AG04449 (cell line): ENCODE measurements at regions not wholly inside any gene's neighbourhood (a gene's known extent, or its start where the extent isn't known, plus 50 kb on each side); places are given as distances from the start of the nearest gene placed in this dataset.
"Not testable (repeated sequence)": the region's sequence is repeated elsewhere in the genome, so short reads cannot be mapped to it uniquely, and the experiment has no call there.

Experiments
- CTCF ChIA-PET: fragments of 350-600 bp; formaldehyde crosslinking; extraction: SDS; loops from one replicate; lab custom pipeline; 2021; ENCODE audit warnings: antibody characterized with exemption; lab: Yijun Ruan, JAX
- POLR2A ChIA-PET: fragments of 400-600, 350-600 bp; formaldehyde crosslinking; extraction: SDS; loops from one replicate; lab custom pipeline; 2020; ENCODE audit warnings: antibody characterized with exemption, inconsistent platforms; lab: Yijun Ruan, JAX
- DNase-seq: peaks from one replicate; pipeline ENCODE4 v3.0.0-alpha.2; 2010; ENCODE audit warnings: low read depth, low spot score
- H3K4me3 ChIP-seq: 2 replicates; pipeline ENCODE4 v1.5.1; 2011; ENCODE audit warnings: low read depth, mild to moderate bottlenecking, control low read depth, low read length
- TF ChIP-seq, protein P1 (sequence below): IDR thresholded peaks from one replicate; pipeline ENCODE4 v1.5.1; 2011; ENCODE audit warnings: mild to moderate bottlenecking, moderate library complexity, low read length, control low read depth, inconsistent platforms; ENCODE audit not compliant: insufficient read depth; ENCODE audit errors: missing control alignments

DNA sequence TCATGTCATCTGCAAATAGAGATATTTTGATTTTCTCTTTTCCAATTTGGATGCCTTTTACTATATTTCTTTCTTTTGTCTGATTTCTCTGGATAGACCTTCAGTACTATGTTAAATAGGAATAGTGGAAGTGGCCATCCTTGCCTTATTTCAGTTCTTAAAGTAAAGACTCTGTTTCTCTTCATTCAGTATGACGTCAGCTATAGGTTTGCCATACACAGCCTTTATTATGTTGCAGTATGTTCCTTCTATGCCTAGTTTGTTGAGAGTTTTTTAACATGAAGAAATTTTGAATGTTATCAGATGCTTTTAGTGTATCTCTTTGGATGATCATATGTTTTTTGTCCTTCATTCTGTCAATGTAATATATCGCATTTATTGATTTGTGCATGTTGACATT, 566.7 kb upstream of the ROBO1 start:
- ChIA-PET CTCF (no interaction called here), POLR2A (no interaction called here)
- TF ChIP-seq, protein P1, sequence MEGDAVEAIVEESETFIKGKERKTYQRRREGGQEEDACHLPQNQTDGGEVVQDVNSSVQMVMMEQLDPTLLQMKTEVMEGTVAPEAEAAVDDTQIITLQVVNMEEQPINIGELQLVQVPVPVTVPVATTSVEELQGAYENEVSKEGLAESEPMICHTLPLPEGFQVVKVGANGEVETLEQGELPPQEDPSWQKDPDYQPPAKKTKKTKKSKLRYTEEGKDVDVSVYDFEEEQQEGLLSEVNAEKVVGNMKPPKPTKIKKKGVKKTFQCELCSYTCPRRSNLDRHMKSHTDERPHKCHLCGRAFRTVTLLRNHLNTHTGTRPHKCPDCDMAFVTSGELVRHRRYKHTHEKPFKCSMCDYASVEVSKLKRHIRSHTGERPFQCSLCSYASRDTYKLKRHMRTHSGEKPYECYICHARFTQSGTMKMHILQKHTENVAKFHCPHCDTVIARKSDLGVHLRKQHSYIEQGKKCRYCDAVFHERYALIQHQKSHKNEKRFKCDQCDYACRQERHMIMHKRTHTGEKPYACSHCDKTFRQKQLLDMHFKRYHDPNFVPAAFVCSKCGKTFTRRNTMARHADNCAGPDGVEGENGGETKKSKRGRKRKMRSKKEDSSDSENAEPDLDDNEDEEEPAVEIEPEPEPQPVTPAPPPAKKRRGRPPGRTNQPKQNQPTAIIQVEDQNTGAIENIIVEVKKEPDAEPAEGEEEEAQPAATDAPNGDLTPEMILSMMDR, result no peak
- no peak overlapping the region for H3K4me3 ChIP-seq
- no peak for DNase-seq

DNA sequence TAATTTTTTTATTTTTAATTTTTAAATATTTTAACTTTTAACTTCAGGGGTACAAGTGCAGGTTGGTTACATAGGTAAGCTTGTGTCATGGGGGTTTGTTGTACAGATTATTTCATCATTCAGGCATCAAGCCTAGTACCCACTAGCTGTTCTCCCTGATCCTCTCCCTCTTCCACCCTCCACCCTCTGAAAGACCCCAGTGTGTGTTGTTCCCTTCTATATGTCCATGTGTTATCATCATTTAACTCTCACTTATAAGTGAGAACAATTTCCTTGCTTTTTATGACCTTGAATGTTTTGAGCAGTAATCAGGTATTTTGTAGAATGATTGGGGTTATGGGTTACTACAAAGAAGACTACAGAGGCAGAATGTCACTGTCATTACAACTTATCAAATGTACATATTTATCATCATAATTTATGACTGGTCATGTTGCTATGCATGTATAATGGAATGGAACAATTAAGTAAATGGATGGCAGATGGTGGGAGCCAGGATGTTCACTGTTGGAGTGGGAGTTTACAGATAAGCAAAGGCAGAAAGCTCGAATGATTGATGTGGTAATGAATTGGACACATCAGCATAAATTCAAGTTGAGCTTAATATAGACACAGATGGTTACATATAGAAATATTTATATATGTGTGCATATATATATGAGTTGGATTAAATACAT, 563.8 kb upstream of the ROBO1 start:
- CTCF ChIA-PET, result no interaction called here
- TF ChIP-seq, protein P1, result no peak
- no peak overlapping the region for H3K4me3 ChIP-seq
- no peak for DNase-seq
- POLR2A ChIA-PET, result no interaction called here

DNA sequence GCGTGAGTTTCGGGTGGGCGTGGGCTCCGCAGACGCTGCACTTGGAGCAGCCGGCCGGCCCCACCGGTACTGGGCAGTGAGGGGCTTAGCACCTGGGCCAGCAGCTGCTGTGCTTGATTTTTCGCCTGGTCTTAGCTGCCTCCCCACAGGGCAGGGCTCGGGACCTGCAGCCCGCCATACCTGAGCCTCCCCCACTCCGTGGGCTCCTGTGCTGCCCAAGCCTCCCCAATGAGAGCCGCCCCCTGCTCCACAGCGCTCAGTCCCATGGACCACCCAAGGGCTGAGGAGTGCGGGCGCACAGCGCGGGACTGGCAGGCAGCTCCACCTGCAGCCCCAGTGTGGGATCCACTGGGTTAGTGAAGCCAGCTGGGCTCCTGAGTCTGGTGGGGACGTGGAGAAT, 546.7 kb upstream of the ROBO1 start:
- H3K4me3 ChIP-seq, POLR2A ChIA-PET, DNase-seq, CTCF ChIA-PET: not testable (repeated sequence)

DNA sequence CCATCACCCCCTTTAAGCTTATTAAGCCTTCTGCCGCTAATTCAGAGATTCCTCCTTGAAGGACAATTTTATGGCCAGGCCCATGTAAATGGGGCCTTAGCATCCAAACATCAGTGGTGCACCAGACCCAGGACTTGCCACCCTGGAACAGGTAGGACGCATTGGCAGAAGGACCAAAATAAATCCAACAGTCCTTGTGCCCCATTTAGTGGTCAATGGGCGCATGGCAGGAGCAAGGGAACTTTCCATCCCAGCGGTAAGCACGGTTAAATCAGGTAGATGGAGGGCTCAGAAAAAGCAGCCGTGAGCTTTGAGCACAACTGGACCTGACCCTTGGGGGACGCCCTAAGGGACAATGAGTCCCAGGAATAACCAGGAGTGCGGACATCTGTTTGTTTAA, 540.8 kb upstream of the ROBO1 start:
- TF ChIP-seq, protein P1, result no peak
- CTCF ChIA-PET, result no interaction called here
- H3K4me3 ChIP-seq, result no peak overlapping the region
- no peak for DNase-seq
- POLR2A ChIA-PET, result no interaction called here

DNA sequence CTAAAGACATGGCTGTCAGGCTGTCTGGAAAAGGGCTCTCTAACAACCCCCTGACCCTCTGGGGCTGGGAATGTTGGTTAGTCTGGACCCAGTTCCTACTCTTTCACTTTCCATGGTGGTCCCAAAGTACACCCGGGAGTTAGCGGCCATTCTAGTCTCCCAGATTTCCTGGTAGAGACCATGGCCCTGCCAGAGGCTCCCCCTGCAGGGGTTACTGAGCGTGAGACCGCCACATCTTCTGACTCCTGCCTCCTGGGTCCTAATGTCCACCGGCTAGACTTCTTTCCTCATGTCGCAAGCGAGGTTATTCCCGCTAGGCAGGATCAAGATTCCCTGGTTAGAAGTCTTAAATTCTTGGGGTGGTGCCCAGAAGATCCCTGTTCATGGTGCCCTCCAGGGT, 540.0 kb upstream of the ROBO1 start:
- TF ChIP-seq, protein P1, result no peak
- H3K4me3 ChIP-seq, result no peak overlapping the region
- DNase-seq, result no peak
- POLR2A ChIA-PET, result no interaction called here
- CTCF ChIA-PET, result no interaction called here

DNA sequence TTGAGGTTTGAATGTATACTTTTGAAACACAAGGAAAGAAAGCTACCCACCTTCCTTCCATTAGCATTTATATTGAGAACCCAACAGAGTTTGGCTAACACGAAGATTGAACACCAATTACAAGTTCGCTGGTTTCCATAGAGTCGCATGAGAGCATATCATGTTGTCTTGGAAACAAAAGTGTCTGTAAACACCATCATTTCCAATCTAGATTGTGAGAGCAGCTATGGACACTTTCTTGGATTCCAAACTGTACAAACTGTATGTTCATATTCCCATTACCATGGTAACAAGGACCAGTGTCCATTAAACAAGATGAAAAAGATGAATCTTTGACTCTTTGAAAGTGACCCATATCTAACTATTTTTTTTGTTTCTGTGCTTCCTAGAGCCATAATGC, 529.9 kb upstream of the ROBO1 start:
- ChIA-PET CTCF (no interaction called here), POLR2A (no interaction called here)
- DNase-seq, result no peak
- TF ChIP-seq, protein P1, result no peak
- no peak overlapping the region for H3K4me3 ChIP-seq

DNA sequence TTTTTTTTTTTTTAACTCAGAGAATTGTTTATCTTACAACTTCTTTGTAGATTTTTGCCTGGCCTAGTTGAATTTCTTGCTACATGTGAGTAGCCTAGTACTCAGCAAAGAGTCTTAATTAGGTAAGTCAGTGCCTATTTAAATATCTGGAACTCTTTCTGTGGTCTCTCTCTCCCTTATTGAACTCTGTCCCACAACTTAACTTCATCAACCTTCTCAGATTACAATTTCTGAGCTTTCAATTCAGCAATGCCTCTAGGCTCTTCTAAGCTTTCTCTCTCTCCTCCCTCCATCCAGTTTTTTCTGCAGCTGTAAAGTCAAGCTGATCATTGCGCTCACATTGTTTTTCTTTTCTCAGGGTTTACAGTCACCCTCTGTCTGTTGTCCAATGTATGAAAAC, 517.6 kb upstream of the ROBO1 start:
- no peak overlapping the region for H3K4me3 ChIP-seq
- DNase-seq, result no peak
- CTCF ChIA-PET, result no interaction called here
- POLR2A ChIA-PET, result no interaction called here
- TF ChIP-seq, protein P1, result no peak
